Colonic mucosa (tissue), 4 donors: ENCODE measurements at regions not wholly inside any gene's neighbourhood (a gene's known extent, or its start where the extent isn't known, plus 50 kb on each side); places are given as distances from the start of the nearest gene placed in this dataset.
"Not testable (repeated sequence)": the region's sequence is repeated elsewhere in the genome, so short reads cannot be mapped to it uniquely, and the experiment has no call there.

Experiments
- DNase-seq: peaks from one replicate; pipeline ENCODE4 v3.0.0-alpha.2; 2020
- H3K27ac ChIP-seq: fragments of 200-600 bp; one replicate; pipeline ENCODE4 v1.8.0; 2021
- H3K27me3 ChIP-seq: fragments of 200-600 bp; one replicate; pipeline ENCODE4 v1.8.0; 2021
- H3K36me3 ChIP-seq: fragments of 200-600 bp; one replicate; pipeline ENCODE4 v1.8.0; 2021
- H3K4me1 ChIP-seq: fragments of 200-600 bp; one replicate; pipeline ENCODE4 v1.8.0; 2021; ENCODE audit warnings: mild to moderate bottlenecking
- H3K4me3 ChIP-seq: fragments of 200-600 bp; one replicate; pipeline ENCODE4 v1.8.0; 2021
- H3K9ac ChIP-seq, 2 donors: one replicate each; pipeline ENCODE4 v1.7.0; 2013; ENCODE audit warnings: control low read depth in 2 of 2, low read depth in 2 of 2, low read length in 2 of 2
- H3K9me3 ChIP-seq: fragments of 200-600 bp; one replicate; pipeline ENCODE4 v1.8.0; 2021
- CTCF ChIP-seq: fragments of 200-600 bp; IDR thresholded peaks from one replicate; pipeline ENCODE4 v1.8.0; 2022; ENCODE audit warnings: antibody characterized with exemption, mild to moderate bottlenecking
- intact Hi-C: fragments of 100-400 bp; cut with DNase I; formaldehyde crosslinking; loops from one replicate; pipeline ENCODE4 v1.14.1; 2022
- donor health status: healthy.
- donor health status: DM: no; HTN: no; CAD: no.
- donor health status: DM: no; HTN: no; CAD: no.

- H3K4me1 ChIP-seq = no peaks in the 10 kb centered on the region
- no peak overlapping the region for H3K4me3 ChIP-seq
- H3K9ac ChIP-seq = no peak overlapping the region
- no peaks in the 10 kb centered on the region for H3K36me3 ChIP-seq
- intact Hi-C loops = no loop called here
- no peaks in the 10 kb centered on the region for H3K9me3 ChIP-seq
- no peaks in the 10 kb centered on the region for H3K27me3 ChIP-seq
- no peak for TF ChIP-seq CTCF
- DNase-seq = no peak
- H3K27ac ChIP-seq = no peak overlapping the region
Measured at GRCh38 chr11:24206030-24206429, 290.8 kb upstream of the LUZP2 start.

- no peaks in the 10 kb centered on the region for H3K36me3 ChIP-seq
- H3K9me3 ChIP-seq = no peaks in the 10 kb centered on the region
- no peak overlapping the region for H3K27ac ChIP-seq
- no peaks in the 10 kb centered on the region for H3K27me3 ChIP-seq
- no peak for TF ChIP-seq CTCF
- intact Hi-C loops = no loop called here
- DNase-seq = no peak
- H3K4me3 ChIP-seq = no peak overlapping the region
- H3K4me1 ChIP-seq = no peaks in the 10 kb centered on the region
- no peak overlapping the region for H3K9ac ChIP-seq
Measured at GRCh38 chr11:24206511-24206910, 290.3 kb upstream of the LUZP2 start.

- H3K36me3 ChIP-seq = no peaks in the 10 kb centered on the region
- H3K9me3 ChIP-seq = no peaks in the 10 kb centered on the region
- intact Hi-C loops = no loop called here
- no peak for DNase-seq
- no peak overlapping the region for H3K4me3 ChIP-seq
- no peaks in the 10 kb centered on the region for H3K4me1 ChIP-seq
- H3K9ac ChIP-seq = no peak overlapping the region
- no peak for TF ChIP-seq CTCF
- no peak overlapping the region for H3K27ac ChIP-seq
- no peaks in the 10 kb centered on the region for H3K27me3 ChIP-seq
Measured at GRCh38 chr11:24216488-24216887, 280.4 kb upstream of the LUZP2 start.

- H3K4me1 ChIP-seq, H3K27ac ChIP-seq, H3K4me3 ChIP-seq, H3K36me3 ChIP-seq, DNase-seq, H3K9ac ChIP-seq, H3K27me3 ChIP-seq, intact Hi-C loops, H3K9me3 ChIP-seq: not testable (repeated sequence)
Measured at GRCh38 chr11:24217319-24217718, 279.5 kb upstream of the LUZP2 start.

- Histone ChIP-seq H3K36me3 (no peaks in the 10 kb centered on the region), H3K27ac (no peak overlapping the region), H3K9me3 (no peaks in the 10 kb centered on the region), H3K4me1 (no peaks in the 10 kb centered on the region), H3K9ac (no peak overlapping the region), H3K4me3 (no peak overlapping the region), H3K27me3 (no peaks in the 10 kb centered on the region)
- intact Hi-C loops = no loop called here
- TF ChIP-seq CTCF = no peak
- no peak for DNase-seq
Measured at GRCh38 chr11:24225501-24225900, 271.4 kb upstream of the LUZP2 start.

- H3K4me1 ChIP-seq = no peaks in the 10 kb centered on the region
- no peaks in the 10 kb centered on the region for H3K9me3 ChIP-seq
- H3K9ac ChIP-seq = no peak overlapping the region
- H3K4me3 ChIP-seq = no peak overlapping the region
- no peak for DNase-seq
- no peak overlapping the region for H3K27ac ChIP-seq
- H3K36me3 ChIP-seq = no peaks in the 10 kb centered on the region
- intact Hi-C loops = no loop called here
- no peak for TF ChIP-seq CTCF
- H3K27me3 ChIP-seq = no peaks in the 10 kb centered on the region
Measured at GRCh38 chr11:24226606-24227005, 270.2 kb upstream of the LUZP2 start.
